GM10266 (cell line): ENCODE measurements at regions not wholly inside any gene's neighbourhood (a gene's known extent, or its start where the extent isn't known, plus 50 kb on each side); places are given as distances from the start of the nearest gene placed in this dataset.

Source experiments
- DNase-seq: peaks from one replicate; pipeline ENCODE4 v3.0.0; 2012; ENCODE audit errors: extremely low spot score
- TF ChIP-seq, protein P1 (sequence below): IDR thresholded peaks from 2 replicates; pipeline ENCODE4 v1.5.1; 2012; ENCODE audit warnings: mild to moderate bottlenecking, low read depth; ENCODE audit not compliant: control insufficient read depth, insufficient read depth; ENCODE audit errors: missing control alignments

DNA sequence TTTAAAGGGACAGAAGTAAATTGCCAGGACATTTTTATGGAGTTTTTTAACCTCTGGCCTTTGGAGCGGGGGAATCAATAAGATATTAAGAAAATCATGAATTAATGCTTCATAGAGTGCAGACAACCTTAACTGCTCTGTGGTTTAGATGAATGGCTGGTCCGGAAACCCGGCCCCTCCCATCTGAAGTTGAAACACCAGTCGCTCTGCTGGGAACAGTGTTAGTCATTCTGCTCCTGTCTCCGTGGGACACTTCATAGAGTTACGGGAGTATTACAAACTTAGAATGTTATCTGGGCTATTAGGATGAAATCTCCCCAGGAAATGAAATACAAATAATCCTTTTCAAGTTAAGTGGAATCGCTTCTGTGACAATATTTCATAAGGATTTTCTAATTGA is 110.1 kb upstream of the IRX2 start:
- no peak for DNase-seq
- TF ChIP-seq, protein P1, sequence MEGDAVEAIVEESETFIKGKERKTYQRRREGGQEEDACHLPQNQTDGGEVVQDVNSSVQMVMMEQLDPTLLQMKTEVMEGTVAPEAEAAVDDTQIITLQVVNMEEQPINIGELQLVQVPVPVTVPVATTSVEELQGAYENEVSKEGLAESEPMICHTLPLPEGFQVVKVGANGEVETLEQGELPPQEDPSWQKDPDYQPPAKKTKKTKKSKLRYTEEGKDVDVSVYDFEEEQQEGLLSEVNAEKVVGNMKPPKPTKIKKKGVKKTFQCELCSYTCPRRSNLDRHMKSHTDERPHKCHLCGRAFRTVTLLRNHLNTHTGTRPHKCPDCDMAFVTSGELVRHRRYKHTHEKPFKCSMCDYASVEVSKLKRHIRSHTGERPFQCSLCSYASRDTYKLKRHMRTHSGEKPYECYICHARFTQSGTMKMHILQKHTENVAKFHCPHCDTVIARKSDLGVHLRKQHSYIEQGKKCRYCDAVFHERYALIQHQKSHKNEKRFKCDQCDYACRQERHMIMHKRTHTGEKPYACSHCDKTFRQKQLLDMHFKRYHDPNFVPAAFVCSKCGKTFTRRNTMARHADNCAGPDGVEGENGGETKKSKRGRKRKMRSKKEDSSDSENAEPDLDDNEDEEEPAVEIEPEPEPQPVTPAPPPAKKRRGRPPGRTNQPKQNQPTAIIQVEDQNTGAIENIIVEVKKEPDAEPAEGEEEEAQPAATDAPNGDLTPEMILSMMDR, result no peak

DNA sequence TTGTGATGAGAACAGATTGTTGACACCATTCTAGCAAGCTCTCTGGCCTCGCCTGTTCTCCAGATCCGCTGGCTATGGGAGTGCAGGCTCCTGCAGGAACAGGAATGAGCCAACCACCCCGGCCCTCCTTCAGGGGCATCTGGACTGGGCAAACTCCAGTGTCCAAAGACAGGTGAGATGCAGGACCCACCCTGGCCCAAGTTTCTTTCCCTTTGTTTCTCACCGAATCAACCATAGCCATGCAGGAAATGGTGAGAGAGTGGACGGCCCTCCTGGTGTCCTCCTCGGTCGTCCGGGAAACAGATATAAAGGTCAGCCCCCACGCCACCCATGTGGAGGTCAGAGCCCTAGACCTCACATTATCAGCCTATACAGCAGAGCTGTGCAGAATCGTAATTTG is 108.6 kb upstream of the IRX2 start:
- no peak for DNase-seq
- TF ChIP-seq, protein P1, result no peak

DNA sequence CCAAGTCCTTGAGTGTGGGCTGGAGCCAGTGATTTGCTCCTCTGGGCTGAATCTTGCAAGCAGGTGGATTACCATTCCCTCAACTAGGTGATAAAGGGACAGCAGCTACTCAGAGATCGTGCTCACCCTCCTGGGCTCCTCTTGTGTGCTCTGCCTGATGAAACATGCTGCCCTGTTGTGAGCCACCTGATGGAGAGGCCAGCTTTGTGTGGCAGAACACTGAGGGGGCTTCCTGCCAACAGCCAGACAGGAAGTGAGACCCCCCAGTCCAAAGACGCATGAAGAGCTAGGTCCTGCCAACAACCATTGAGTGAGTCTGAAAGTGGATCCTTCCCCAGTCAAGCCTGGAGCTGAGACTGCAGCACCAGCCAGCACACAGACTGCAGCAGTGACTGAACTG is 106.4 kb upstream of the IRX2 start:
- DNase-seq, result no peak
- TF ChIP-seq, protein P1, result no peak

DNA sequence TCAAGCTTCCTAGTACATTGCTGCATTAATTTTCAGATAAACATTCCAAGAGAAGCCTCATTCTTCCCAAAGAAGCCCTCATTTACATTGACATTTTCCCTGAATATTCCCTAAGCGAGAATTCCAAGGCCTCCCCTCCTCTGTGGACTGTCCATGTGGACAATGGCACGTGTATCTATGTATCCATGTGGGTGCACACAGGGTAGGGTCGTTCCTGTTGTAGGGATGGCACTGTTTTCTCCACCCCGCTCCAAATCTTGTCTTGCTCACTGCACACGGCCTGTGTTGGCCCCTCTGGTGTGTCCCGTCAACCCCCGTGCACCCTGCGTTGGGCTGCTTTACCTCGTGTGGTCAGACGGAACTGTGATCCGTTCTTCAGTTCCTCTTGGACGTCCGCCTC is 104.7 kb upstream of the IRX2 start:
- DNase-seq, result no peak
- TF ChIP-seq, protein P1, result no peak

DNA sequence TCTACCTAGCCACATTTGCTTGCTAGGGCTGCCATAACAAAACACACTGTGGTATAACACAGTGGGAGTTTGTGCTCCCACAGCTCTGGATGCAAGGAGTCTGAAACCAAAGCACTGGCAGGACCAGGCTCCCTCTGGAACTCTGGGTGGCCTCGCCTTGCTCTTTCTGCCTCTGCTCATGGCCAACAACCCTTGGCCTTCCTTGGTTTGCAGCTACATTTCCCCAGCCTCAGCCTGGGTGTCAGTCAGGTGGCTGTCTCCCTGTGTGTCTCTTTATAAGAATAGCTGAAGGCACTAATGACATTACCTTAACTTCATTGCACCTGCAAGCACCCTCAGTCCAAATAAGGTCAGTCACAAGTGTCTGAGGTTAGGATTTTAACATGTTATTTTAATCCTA is 101.0 kb upstream of the IRX2 start:
- no peak for DNase-seq
- TF ChIP-seq, protein P1, result no peak

DNA sequence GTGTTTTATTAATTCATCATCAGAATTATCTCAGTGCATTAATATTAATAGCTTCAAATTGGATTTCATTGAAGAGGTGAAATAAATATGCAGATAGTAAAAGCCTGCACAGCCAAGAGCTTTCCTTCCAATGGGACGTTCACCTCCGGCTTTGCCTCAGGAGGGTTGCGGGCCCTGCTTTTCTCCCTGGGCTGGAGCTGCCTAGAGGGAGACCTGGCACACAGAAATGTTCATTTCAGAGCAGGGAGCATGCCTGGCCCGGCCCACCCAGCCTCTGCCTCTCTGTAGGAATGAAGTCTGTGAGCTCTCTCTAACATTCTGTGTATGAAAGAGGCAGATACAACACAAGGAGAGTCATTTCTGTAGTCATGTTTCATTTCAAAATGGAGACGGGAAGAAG is 100.4 kb upstream of the IRX2 start:
- DNase-seq, result no peak
- TF ChIP-seq, protein P1, result no peak

DNA sequence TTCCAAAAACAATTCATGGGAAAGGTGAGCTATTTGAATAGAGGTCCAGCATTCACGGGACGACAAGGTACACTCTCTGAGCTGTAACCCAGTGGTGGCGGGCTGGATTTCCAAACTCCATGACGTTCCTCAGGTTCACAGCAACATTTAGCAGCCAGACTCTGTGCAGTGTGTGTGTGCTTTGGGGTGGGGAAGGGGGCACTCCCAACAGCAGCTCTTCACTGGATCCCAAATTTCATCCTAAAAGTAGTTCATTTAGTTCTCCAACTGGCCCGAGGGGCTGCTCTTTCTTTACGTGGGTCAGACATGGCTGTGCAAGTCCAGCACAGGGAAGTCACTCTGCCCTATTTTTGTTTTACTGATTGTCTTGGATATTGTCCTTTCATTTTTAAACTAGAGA is 98.0 kb upstream of the IRX2 start:
- no peak for DNase-seq
- TF ChIP-seq, protein P1, result no peak
